IPS-NIHi7 (cell line): ENCODE measurements at regions not wholly inside any gene's neighbourhood (a gene's known extent, or its start where the extent isn't known, plus 50 kb on each side); places are given as distances from the start of the nearest gene placed in this dataset.
"Not testable (repeated sequence)": the region's sequence is repeated elsewhere in the genome, so short reads cannot be mapped to it uniquely, and the experiment has no call there.

Source experiments
- DNase-seq: peaks from one replicate; pipeline ENCODE4 v3.0.0; 2012; ENCODE audit warnings: mixed read lengths; ENCODE audit errors: extremely low spot score

- DNase-seq = no peak
These were observed 295.4 kb downstream of the TRIML1 start for GRCh38 chr4:188434643-188435042.

- DNase-seq = no peak
These were observed 296.1 kb downstream of the TRIML1 start for GRCh38 chr4:188435381-188435780.

GRCh38 chr4:188437535-188437934 lies 298.3 kb downstream of the TRIML1 start:
- no peak for DNase-seq

GRCh38 chr4:188438391-188438824 lies 299.2 kb downstream of the TRIML1 start:
- DNase-seq = not testable (repeated sequence)

- no peak for DNase-seq
These were observed 300.5 kb downstream of the TRIML1 start for GRCh38 chr4:188439641-188440311.

GRCh38 chr4:188444500-188444899 lies 305.3 kb downstream of the TRIML1 start:
- DNase-seq = no peak

GRCh38 chr4:188448996-188449395 lies 309.8 kb downstream of the TRIML1 start:
- DNase-seq = not testable (repeated sequence)

GRCh38 chr4:188450571-188450970 lies 311.3 kb downstream of the TRIML1 start:
- DNase-seq = no peak

- DNase-seq = no peak
These were observed 312.9 kb downstream of the TRIML1 start for GRCh38 chr4:188452097-188452496.

- DNase-seq = no peak
These were observed 315.3 kb downstream of the TRIML1 start for GRCh38 chr4:188454575-188454974.

- no peak for DNase-seq
These were observed 316.0 kb downstream of the TRIML1 start for GRCh38 chr4:188455062-188455752.

- no peak for DNase-seq
These were observed 320.1 kb downstream of the TRIML1 start for GRCh38 chr4:188459381-188459780.

GRCh38 chr4:188463909-188464308 lies 324.7 kb downstream of the TRIML1 start:
- no peak for DNase-seq

- DNase-seq = no peak
These were observed 326.8 kb downstream of the TRIML1 start for GRCh38 chr4:188466001-188466400.

- DNase-seq = no peak
These were observed 345.0 kb downstream of the TRIML1 start for GRCh38 chr4:188484256-188484655.

GRCh38 chr4:188485906-188486305 lies 346.7 kb downstream of the TRIML1 start:
- no peak for DNase-seq

GRCh38 chr4:188492886-188493285 lies 353.6 kb downstream of the TRIML1 start:
- DNase-seq = no peak

GRCh38 chr4:188495169-188495568 lies 355.9 kb downstream of the TRIML1 start:
- DNase-seq = no peak

GRCh38 chr4:188511431-188511830 lies 372.2 kb downstream of the TRIML1 start:
- DNase-seq = no peak

GRCh38 chr4:188532751-188533150 lies 393.5 kb downstream of the TRIML1 start:
- no peak for DNase-seq

GRCh38 chr4:188534297-188534696 lies 395.1 kb downstream of the TRIML1 start:
- DNase-seq = no peak

- DNase-seq = no peak
These were observed 395.7 kb downstream of the TRIML1 start for GRCh38 chr4:188534917-188535316.

GRCh38 chr4:188536826-188537225 lies 397.6 kb downstream of the TRIML1 start:
- no peak for DNase-seq
